Cerebellar cortex (tissue), 1 donor: ENCODE measurements at regions not wholly inside any gene's neighbourhood (a gene's known extent, or its start where the extent isn't known, plus 50 kb on each side); places are given as distances from the start of the nearest gene placed in this dataset.
"Not testable (repeated sequence)": the region's sequence is repeated elsewhere in the genome, so short reads cannot be mapped to it uniquely, and the experiment has no call there.

ENCODE experiments used
- DNase-seq: peaks from one replicate; pipeline ENCODE4 v3.0.0-alpha.2; 2015; ENCODE audit warnings: low spot score

DNA sequence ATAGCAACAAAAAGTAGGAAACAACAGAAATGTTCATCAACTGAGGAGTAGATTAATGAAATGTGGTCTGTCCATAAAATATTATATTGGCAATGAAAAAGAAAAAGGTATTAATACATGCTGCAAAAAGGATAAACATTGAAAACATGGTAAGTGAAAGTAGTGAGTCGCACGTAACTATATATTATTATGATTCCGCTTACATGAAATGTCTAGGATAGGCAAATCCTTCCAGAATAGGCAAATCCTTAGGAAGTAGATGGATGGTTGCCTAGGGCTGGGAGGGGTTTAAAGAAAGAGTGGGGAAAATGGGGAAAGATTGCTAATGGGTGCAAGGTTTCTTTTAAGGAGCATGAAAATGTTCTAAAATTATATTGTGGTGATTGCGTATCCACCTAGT, 198.1 kb upstream of the WSB1 start:
- DNase-seq = not testable (repeated sequence)

DNA sequence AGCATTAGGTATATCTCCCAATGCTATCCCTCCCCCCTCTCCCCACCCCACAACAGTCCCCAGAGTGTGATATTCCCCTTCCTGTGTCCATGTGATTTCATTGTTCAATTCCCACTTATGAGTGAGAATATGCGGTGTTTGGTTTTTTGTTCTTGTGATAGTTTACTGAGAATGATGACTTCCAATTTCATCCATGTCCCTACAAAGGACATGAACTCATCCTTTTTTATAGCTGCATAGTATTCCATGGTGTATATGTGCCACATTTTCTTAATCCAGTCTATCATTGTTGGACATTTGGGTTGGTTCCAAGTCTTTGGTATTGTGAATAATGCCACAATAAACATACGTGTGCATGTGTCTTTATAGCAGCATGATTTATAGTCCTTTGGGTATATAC, 194.6 kb upstream of the WSB1 start:
- DNase-seq = not testable (repeated sequence)

- DNase-seq = not testable (repeated sequence)
Observed at GRCh38 chr17:27104605-27105221, 189.2 kb upstream of the WSB1 start.

GRCh38 chr17:27105636-27106035, 188.3 kb upstream of the WSB1 start:
- no peak for DNase-seq

GRCh38 chr17:27106347-27106981, 187.4 kb upstream of the WSB1 start:
- DNase-seq = no peak

DNA sequence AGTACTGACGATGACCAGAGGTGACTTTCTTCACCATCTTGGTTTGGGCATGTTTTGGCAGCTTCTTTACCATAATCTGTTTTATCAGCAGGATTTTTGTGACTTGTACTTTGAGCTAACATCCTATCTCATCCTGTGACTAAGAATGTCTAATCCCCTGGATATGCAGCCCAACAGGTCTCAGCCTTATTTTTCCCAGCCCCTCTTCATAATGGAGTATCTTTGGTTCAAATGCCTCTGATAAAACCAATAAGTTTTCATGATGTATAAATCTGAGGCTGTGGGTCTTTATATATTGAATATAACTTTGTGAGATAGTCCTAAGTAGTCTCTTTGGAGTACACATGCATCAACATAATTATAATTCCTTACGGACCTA, 186.9 kb upstream of the WSB1 start:
- no peak for DNase-seq

- DNase-seq = not testable (repeated sequence)
Observed at GRCh38 chr17:27107386-27108328, 186.3 kb upstream of the WSB1 start.

DNA sequence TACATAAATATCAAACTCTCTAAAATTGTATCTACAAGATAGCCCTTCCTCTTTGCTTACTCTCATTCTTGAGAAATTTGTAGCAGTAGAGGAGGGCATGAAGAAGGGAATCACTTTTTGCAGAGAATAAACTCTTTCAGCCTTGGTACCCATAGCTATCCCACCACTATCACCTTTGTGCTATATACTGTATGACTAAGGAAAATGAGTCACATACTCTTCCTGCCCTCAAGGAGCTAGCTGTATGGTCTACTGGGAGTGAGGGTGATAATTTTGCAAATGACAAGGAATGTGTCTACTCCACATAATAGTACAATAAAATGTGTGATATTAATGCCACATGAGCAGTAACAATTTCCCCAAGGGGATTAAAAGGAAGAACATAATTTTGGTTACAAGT, 184.6 kb upstream of the WSB1 start:
- DNase-seq = no peak

- DNase-seq = no peak
Observed at GRCh38 chr17:27153005-27153404, 140.9 kb upstream of the WSB1 start.

DNA sequence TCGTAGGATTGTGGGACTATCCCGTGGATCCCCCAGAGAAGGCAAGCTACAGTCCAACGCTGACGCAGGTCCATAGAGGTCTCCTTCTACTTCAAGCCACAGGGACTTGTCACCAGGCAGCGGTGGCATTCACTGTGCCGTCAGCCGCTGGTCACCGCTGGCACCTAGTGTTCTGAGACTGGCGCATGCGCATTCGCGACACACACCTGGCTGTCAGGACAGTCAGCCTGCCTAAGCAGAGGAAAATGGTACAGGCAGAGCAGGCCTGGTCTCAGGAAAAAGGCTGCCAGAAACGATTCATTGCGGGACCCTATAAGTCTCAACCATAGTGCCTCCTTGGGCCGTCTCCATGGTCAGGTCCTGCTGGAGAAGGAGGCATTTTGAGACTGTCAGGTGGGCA, 138.0 kb upstream of the WSB1 start:
- DNase-seq = no peak

DNA sequence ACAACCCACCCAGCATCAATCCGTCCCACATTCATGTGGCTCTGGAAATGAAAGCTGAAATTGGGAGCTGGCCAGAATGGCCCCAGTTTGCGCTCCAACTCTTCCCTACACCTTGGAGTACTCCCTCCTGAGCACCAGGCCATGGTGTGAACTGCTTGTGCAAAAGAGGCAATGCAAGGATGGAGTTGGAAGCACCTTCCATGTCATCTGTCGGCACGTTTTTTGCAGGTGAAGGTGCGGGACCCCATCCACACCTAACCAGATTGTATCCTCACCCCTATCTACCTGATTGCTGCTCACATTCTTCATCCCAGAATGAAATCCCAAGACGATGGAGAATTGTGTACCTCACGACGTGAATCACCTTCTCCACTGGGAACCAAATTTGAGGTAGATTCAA, 136.6 kb upstream of the WSB1 start:
- no peak for DNase-seq

GRCh38 chr17:27157898-27158297, 136.0 kb upstream of the WSB1 start:
- no peak for DNase-seq

GRCh38 chr17:27158382-27158781, 135.5 kb upstream of the WSB1 start:
- no peak for DNase-seq

- no peak for DNase-seq
Observed at GRCh38 chr17:27180322-27180721, 113.6 kb upstream of the WSB1 start.

GRCh38 chr17:27181379-27181925, 112.5 kb upstream of the WSB1 start:
- DNase-seq = not testable (repeated sequence)

DNA sequence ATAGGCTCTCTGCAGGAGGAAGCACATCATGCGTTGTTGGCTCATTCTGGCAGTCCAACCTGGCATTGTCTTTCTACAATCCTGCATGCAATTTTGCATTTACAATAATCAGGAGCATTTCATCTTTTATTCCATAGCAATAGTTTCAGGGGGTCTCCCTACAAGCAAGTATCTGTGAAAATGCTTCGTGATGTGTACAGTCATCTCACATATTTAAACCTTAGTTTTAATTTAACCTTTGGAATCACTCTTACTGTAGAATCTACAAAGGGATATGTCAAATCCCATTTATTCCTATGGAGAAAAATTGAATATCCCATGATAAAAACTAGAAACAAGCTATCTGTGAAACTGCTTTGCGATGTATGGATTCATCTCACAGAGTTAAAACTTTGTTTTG, 112.0 kb upstream of the WSB1 start:
- no peak for DNase-seq

- DNase-seq = peak; percentile 9
Observed at GRCh38 chr17:27197505-27197904, 96.4 kb upstream of the WSB1 start.

- no peak for DNase-seq
Observed at GRCh38 chr17:27199948-27200347, 94.0 kb upstream of the WSB1 start.

GRCh38 chr17:27200476-27200875, 93.4 kb upstream of the WSB1 start:
- DNase-seq = no peak

GRCh38 chr17:27203241-27203640, 90.7 kb upstream of the WSB1 start:
- no peak for DNase-seq

- no peak for DNase-seq
Observed at GRCh38 chr17:27206447-27206846, 87.5 kb upstream of the WSB1 start.

- no peak for DNase-seq
Observed at GRCh38 chr17:27207073-27207513, 86.8 kb upstream of the WSB1 start.

- DNase-seq = not testable (repeated sequence)
Observed at GRCh38 chr17:27208370-27208769, 85.5 kb upstream of the WSB1 start.
